Activated naive CD4-positive, alpha-beta T cell treated with anti-CD3 and anti-CD28 coated beads, Interleukin-2, amount 10 ng/mL, durations not matched to agents 7 days and 5 days (primary cell): ENCODE measurements at regions not wholly inside any gene's neighbourhood (a gene's known extent, or its start where the extent isn't known, plus 50 kb on each side); places are given as distances from the start of the nearest gene placed in this dataset.

Source experiments
- CTCF ChIA-PET: fragments of 350-600 bp; sonication (Branson Sonifier 250); formaldehyde crosslinking; loops from one replicate; lab custom pipeline; 2021; ENCODE audit warnings: antibody characterized with exemption; lab: Charles Lee
- DNase-seq: peaks from one replicate; pipeline ENCODE4 v3.0.0-alpha.2; 2020
- H3K27ac Mint-ChIP-seq: one replicate; pipeline ENCODE4 v1.8.0; 2021; ENCODE audit warnings: mild to moderate bottlenecking, moderate library complexity, mixed read lengths
- H3K27me3 Mint-ChIP-seq: one replicate; pipeline ENCODE4 v1.8.0; 2021; ENCODE audit warnings: mild to moderate bottlenecking, mixed read lengths
- H3K36me3 Mint-ChIP-seq: one replicate; pipeline ENCODE4 v1.8.0; 2021; ENCODE audit warnings: mixed read lengths
- H3K4me1 Mint-ChIP-seq: one replicate; pipeline ENCODE4 v1.8.0; 2021; ENCODE audit warnings: mixed read lengths
- H3K4me3 Mint-ChIP-seq: one replicate; pipeline ENCODE4 v1.8.0; 2021; ENCODE audit warnings: mild to moderate bottlenecking, moderate library complexity, mixed read lengths
- H3K9me3 Mint-ChIP-seq: one replicate; pipeline ENCODE4 v1.8.0; 2021; ENCODE audit warnings: mixed read lengths

GRCh38 chr16:49108611-49109010 is 173.0 kb downstream of the CBLN1 start:
- DNase-seq: no peak
- no peak overlapping the region for H3K4me3 Mint-ChIP-seq
- CTCF ChIA-PET: no interaction called here
- no peak overlapping the region for H3K27ac Mint-ChIP-seq
- no peaks in the 10 kb centered on the region for H3K27me3 Mint-ChIP-seq
- H3K4me1 Mint-ChIP-seq: no peaks in the 10 kb centered on the region
- no peaks in the 10 kb centered on the region for H3K36me3 Mint-ChIP-seq
- H3K9me3 Mint-ChIP-seq: peaks cover 10% of the 10 kb centered on the region

GRCh38 chr16:49103298-49103697 is 178.3 kb downstream of the CBLN1 start:
- DNase-seq: no peak
- CTCF ChIA-PET: no interaction called here
- H3K9me3 Mint-ChIP-seq: peaks cover 14% of the 10 kb centered on the region
- no peak overlapping the region for H3K27ac Mint-ChIP-seq
- H3K27me3 Mint-ChIP-seq: no peaks in the 10 kb centered on the region
- H3K36me3 Mint-ChIP-seq: no peaks in the 10 kb centered on the region
- no peak overlapping the region for H3K4me3 Mint-ChIP-seq
- H3K4me1 Mint-ChIP-seq: no peaks in the 10 kb centered on the region

- H3K4me1 Mint-ChIP-seq: no peaks in the 10 kb centered on the region
- no peak overlapping the region for H3K27ac Mint-ChIP-seq
- no peak for DNase-seq
- CTCF ChIA-PET: no interaction called here
- no peaks in the 10 kb centered on the region for H3K36me3 Mint-ChIP-seq
- H3K27me3 Mint-ChIP-seq: no peaks in the 10 kb centered on the region
- H3K4me3 Mint-ChIP-seq: no peak overlapping the region
- H3K9me3 Mint-ChIP-seq: peaks cover 17% of the 10 kb centered on the region
Observed at GRCh38 chr16:49101997-49102396, 179.6 kb downstream of the CBLN1 start.

- no peak overlapping the region for H3K4me3 Mint-ChIP-seq
- no peaks in the 10 kb centered on the region for H3K36me3 Mint-ChIP-seq
- no peaks in the 10 kb centered on the region for H3K27me3 Mint-ChIP-seq
- CTCF ChIA-PET: no interaction called here
- peaks cover 17% of the 10 kb centered on the region for H3K9me3 Mint-ChIP-seq
- no peak for DNase-seq
- H3K27ac Mint-ChIP-seq: no peak overlapping the region
- H3K4me1 Mint-ChIP-seq: no peaks in the 10 kb centered on the region
Observed at GRCh38 chr16:49100366-49100765, 181.3 kb downstream of the CBLN1 start.

GRCh38 chr16:49097964-49098363 is 183.7 kb downstream of the CBLN1 start:
- Mint-ChIP-seq H3K4me1 (no peaks in the 10 kb centered on the region), H3K27me3 (no peaks in the 10 kb centered on the region), H3K9me3 (peaks cover 10% of the 10 kb centered on the region), H3K27ac (no peak overlapping the region), H3K36me3 (no peaks in the 10 kb centered on the region), H3K4me3 (no peak overlapping the region)
- CTCF ChIA-PET: no interaction called here
- no peak for DNase-seq

DNA sequence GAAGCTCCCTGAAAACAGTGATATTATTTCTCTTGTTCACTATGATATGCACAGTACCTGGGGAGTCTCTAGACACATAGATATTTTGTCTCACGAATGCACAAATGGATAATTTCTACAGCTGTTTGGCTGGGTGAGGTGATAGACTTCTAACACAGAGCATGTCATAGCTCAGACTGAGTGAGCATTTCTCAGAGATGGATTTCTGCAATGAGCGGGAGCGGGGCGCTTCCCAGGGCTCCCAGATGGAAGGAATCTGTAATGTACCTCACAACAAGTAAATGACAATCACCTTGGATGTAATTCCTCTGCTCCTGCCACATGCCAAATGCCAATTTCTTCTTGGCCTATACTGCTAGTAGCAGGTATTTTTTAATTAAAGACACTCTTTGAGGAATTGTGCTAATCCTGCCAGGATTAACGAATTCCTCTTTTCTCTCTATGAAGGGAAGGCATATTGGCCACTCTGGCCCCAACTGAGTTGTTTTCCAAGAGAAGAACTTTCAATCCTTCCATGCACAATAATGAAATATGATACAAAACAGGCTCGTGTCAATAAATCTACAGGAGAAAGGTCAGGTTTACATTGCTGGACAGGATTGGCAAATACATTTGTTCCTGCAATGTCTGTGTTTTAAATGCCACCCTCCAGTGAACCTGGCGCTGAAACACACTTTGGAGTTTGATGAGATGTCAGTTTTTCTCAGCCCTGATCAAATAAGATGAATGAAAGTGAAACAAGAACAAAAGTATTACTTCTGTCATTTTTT is 185.3 kb downstream of the CBLN1 start:
- Mint-ChIP-seq H3K27me3 (no peaks in the 10 kb centered on the region), H3K9me3 (peaks cover 8% of the 10 kb centered on the region), H3K4me1 (no peaks in the 10 kb centered on the region), H3K27ac (no peak overlapping the region), H3K4me3 (no peak overlapping the region), H3K36me3 (no peaks in the 10 kb centered on the region)
- no peak for DNase-seq
- CTCF ChIA-PET: no interaction called here

DNA sequence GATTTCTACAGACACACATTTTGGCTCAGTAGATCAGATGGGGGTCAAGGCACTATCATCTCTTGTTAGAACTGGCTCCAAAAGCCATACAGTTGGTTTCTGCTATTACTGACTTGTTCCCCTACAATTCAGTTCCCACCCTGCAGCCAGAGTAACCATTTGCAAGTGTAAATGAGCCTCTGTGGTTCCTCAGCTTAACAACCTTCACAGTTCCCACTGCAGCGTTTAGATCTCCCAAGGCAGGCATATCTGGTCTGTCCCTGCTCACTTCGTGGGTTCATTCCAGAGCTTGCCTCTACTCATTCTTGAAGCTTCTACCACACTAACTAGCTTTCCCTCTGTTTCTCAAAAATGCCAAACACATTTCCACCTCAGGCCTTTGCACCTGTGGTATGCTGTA is 186.1 kb downstream of the CBLN1 start:
- Mint-ChIP-seq H3K27ac (no peak overlapping the region), H3K4me1 (no peaks in the 10 kb centered on the region), H3K36me3 (no peaks in the 10 kb centered on the region), H3K9me3 (peaks cover 3% of the 10 kb centered on the region), H3K4me3 (no peak overlapping the region), H3K27me3 (no peaks in the 10 kb centered on the region)
- DNase-seq: no peak
- CTCF ChIA-PET: no interaction called here

GRCh38 chr16:49094471-49094870 is 187.2 kb downstream of the CBLN1 start:
- H3K27ac Mint-ChIP-seq: no peak overlapping the region
- H3K36me3 Mint-ChIP-seq: no peaks in the 10 kb centered on the region

GRCh38 chr16:49093939-49094338 is 187.7 kb downstream of the CBLN1 start:
- Mint-ChIP-seq H3K36me3 (no peaks in the 10 kb centered on the region), H3K9me3 (peaks cover 3% of the 10 kb centered on the region), H3K4me1 (no peaks in the 10 kb centered on the region), H3K27ac (no peak overlapping the region), H3K4me3 (no peak overlapping the region), H3K27me3 (no peaks in the 10 kb centered on the region)
- CTCF ChIA-PET: no interaction called here
- no peak for DNase-seq

More at GRCh38 chr16:49094471-49094870, 187.2 kb downstream of the CBLN1 start:
- DNase-seq: no peak
- H3K4me3 Mint-ChIP-seq: no peak overlapping the region
- peaks cover 3% of the 10 kb centered on the region for H3K9me3 Mint-ChIP-seq
- CTCF ChIA-PET: no interaction called here
- H3K27me3 Mint-ChIP-seq: no peaks in the 10 kb centered on the region
- no peaks in the 10 kb centered on the region for H3K4me1 Mint-ChIP-seq

- Mint-ChIP-seq H3K27ac (no peak overlapping the region), H3K27me3 (no peaks in the 10 kb centered on the region), H3K4me1 (no peaks in the 10 kb centered on the region), H3K36me3 (no peaks in the 10 kb centered on the region), H3K9me3 (peaks cover 3% of the 10 kb centered on the region), H3K4me3 (no peak overlapping the region)
- DNase-seq: no peak
- CTCF ChIA-PET: no interaction called here
Observed at GRCh38 chr16:49092704-49093103, 188.9 kb downstream of the CBLN1 start.

GRCh38 chr16:49089533-49089932 is 192.1 kb downstream of the CBLN1 start:
- no peak overlapping the region for H3K27ac Mint-ChIP-seq
- no peaks in the 10 kb centered on the region for H3K4me1 Mint-ChIP-seq
- H3K36me3 Mint-ChIP-seq: no peaks in the 10 kb centered on the region
- CTCF ChIA-PET: no interaction called here
- no peak for DNase-seq
- no peaks in the 10 kb centered on the region for H3K27me3 Mint-ChIP-seq
- no peak overlapping the region for H3K4me3 Mint-ChIP-seq
- peaks cover 11% of the 10 kb centered on the region for H3K9me3 Mint-ChIP-seq

GRCh38 chr16:49089039-49089438 is 192.6 kb downstream of the CBLN1 start:
- no peak overlapping the region for H3K27ac Mint-ChIP-seq
- no peaks in the 10 kb centered on the region for H3K36me3 Mint-ChIP-seq
- CTCF ChIA-PET: no interaction called here
- no peaks in the 10 kb centered on the region for H3K27me3 Mint-ChIP-seq
- peaks cover 13% of the 10 kb centered on the region for H3K9me3 Mint-ChIP-seq
- no peak for DNase-seq
- no peak overlapping the region for H3K4me3 Mint-ChIP-seq
- H3K4me1 Mint-ChIP-seq: no peaks in the 10 kb centered on the region

DNA sequence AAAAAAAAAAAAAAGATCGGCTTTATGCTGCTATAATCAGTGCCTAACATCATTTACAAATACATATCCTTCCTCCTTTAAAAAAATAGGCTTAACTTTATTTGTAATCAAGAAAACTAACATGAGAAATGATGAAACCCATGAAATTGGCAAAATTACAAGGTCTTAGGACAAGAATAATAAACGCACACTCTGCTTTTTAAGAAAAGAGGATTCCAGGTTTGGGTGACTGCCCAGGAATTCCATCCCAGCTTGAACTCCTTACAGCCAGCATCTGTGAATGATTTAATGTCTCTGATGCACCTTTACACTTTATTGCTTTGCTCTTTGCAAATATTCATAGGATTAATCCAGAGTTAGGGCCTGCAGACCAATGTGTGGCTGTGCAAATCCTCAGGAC is 196.0 kb downstream of the CBLN1 start:
- CTCF ChIA-PET: no interaction called here
- Mint-ChIP-seq H3K9me3 (peaks cover 17% of the 10 kb centered on the region), H3K36me3 (no peaks in the 10 kb centered on the region), H3K27ac (no peak overlapping the region), H3K27me3 (no peaks in the 10 kb centered on the region), H3K4me1 (no peaks in the 10 kb centered on the region), H3K4me3 (no peak overlapping the region)
- no peak for DNase-seq

GRCh38 chr16:49084628-49085390 is 196.8 kb downstream of the CBLN1 start:
- peaks cover 21% of the 10 kb centered on the region for H3K9me3 Mint-ChIP-seq
- H3K27ac Mint-ChIP-seq: no peak overlapping the region
- no peaks in the 10 kb centered on the region for H3K27me3 Mint-ChIP-seq
- no peaks in the 10 kb centered on the region for H3K4me1 Mint-ChIP-seq
- no peak for DNase-seq
- no peak overlapping the region for H3K4me3 Mint-ChIP-seq
- no peaks in the 10 kb centered on the region for H3K36me3 Mint-ChIP-seq
- CTCF ChIA-PET: no interaction called here

DNA sequence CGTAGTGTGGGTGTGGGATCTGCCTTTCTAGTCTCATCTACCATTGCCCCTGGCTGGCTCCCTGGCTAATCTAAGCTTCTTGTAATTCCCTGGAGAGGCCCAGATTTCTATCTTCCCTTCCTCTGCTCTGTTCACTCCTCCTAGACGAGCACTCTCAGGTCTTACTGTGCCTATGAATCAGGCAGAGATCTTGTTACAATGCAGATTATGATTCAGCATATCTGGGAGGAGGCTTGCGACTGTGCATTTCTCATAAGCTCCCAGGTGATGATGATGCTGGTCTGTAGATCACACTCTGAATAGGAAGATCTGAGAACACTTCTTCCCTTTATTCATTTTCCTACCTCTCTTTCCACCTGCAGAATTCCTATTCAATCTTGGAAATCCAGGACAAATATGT is 200.1 kb downstream of the CBLN1 start:
- CTCF ChIA-PET: no interaction called here
- no peak for DNase-seq
- Mint-ChIP-seq H3K9me3 (peaks cover 29% of the 10 kb centered on the region), H3K4me1 (no peaks in the 10 kb centered on the region), H3K36me3 (no peaks in the 10 kb centered on the region), H3K4me3 (no peak overlapping the region), H3K27me3 (no peaks in the 10 kb centered on the region), H3K27ac (no peak overlapping the region)
